ENCODE measurements at regions not wholly inside any gene's neighbourhood (a gene's known extent, or its start where the extent isn't known, plus 50 kb on each side); places are given as distances from the start of the nearest gene placed in this dataset.

DNA sequence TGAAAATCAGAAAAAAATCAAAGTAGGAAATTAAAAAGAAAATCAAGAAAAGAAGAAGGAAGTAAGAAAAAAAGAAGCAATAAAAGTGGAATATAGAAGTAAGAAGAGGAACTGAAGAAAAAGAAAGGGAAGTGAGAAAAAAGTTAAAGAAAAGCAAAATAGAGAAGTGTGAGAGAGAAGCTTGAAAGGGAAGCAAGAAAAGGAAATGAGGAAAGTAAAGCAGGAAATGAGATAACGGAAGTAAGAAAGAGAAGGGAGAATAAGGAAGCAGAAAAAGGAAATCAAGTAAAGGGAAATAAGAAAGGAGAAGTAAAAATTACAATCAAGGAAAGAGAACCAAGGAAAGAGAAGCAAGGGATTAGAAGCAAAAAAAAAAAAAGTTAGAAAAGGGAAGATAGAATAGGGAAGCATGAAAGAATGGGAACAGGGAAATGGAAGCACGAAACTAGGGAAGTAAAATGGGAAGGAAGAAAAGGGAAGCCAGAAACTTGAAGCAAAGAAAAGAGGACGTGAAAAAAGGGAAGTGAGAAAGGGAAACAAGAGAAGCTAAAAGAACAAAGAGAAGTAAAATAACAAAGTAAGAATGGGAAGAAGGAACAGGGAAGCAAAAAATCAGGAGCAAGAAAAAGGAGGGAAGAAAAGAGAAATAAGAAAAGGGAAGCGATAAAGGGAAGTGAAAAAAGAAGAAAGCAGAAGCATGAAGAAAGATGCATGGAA is 243.3 kb upstream of the NCKAP5 start:
- DNase-seq (ENCODE audit: low read depth in 2 of 2) = no peak

- no peak for DNase-seq (ENCODE audit: low read depth in 2 of 2)
Observed at GRCh38 chr2:133812826-133813617, 244.8 kb upstream of the NCKAP5 start.

DNA sequence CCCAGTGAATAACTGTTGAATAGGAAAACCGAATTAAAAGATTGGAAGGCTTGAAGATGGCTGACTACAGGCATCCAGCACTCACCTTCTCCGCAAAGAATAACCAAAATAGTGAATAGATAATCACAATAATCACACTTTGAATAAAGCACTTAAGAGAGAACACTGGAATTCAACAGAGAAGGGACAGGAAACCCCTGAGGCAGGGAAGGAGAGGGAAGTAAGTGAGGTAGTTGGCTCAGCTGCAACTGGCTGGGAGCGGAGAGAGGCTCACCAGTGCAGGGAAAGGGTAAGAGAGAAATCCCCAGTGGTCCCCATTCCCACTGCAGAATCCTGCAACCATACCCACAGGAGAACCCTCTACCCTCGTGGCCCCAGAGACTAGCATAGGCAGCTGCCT is 246.6 kb upstream of the NCKAP5 start:
- no peak for DNase-seq (ENCODE audit: low read depth in 2 of 2)

DNA sequence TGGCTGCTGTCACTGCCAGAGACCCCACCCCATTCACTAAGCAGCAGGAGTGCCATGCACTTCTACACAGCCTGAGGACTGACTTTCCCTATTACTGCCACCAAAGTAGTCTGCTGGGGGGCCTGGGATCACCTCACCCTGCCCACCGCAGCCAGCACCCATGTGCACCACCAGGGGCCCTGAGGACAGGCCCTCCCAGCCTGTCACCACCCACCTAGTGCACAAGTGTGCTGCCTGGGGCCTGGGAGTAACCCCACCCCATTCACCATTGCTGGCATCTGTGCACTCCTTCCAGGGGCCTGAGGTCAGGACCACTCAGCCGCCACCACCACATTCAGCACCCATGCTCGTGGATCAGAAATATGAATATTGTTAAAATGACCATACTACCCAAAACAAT is 247.8 kb upstream of the NCKAP5 start:
- no peak for DNase-seq (ENCODE audit: low read depth in 2 of 2)

DNA sequence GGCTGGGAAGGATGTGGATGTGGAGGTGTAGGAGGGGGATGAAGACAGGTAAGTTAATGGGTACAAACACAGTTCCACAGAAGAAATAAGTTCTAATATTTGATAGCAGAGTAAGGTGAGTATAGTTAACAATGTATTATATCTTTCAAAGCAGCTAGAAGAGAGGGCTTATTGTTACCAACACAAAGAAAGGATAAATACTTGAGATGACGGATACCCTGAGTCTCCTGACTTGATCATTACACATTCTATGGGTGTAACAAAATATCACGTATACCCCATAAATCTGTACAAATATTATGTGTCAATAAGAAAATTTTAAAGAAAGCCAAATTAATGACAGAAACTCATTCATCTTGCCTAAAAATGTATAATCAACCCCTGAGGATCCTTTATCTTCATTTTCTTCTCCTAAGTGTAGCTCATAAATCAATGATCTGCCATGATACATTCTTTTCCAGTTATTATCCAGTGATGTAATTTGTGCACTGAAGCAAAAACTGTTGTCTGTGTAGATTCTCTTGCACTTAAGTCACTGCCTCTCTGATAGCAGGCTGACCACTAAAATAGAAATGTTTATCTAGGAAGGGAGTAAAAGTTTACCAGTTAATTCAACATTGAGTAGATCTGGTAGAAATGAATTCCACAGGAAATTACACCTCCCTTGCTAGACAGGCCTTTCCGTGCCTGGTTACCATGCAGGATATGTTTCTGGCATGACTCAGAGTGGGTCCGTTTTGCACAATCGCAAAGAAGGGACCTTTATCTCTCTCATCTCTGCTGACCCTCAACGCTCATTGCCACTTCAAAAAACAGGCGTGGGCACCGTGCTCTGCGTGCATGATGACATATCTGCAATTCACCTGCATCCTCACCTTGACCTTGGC is 249.7 kb upstream of the NCKAP5 start:
- DNase-seq (ENCODE audit: low read depth in 2 of 2) = no peak

GRCh38 chr2:133818661-133819060 is 250.4 kb upstream of the NCKAP5 start:
- no peak for DNase-seq (ENCODE audit: low read depth in 2 of 2)

DNA sequence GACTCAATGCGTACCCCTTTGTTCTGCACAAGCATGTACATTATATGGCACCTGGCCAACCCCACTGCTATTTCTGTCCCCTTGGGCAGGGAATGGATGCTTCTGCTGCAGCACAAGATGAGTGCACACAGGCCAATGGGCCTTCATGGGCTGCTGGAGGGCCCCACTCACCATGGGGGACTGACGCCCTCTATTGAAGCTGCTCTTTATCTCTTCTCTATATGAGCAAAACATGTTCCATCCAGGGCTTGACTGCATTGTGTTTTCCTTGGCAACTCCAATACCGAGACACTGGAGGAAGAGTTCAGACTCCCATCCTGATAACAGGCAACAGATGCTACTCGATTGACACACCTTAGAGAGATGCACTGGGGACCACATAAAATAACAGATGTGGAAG is 251.6 kb upstream of the NCKAP5 start:
- no peak for DNase-seq (ENCODE audit: low read depth in 2 of 2)

DNA sequence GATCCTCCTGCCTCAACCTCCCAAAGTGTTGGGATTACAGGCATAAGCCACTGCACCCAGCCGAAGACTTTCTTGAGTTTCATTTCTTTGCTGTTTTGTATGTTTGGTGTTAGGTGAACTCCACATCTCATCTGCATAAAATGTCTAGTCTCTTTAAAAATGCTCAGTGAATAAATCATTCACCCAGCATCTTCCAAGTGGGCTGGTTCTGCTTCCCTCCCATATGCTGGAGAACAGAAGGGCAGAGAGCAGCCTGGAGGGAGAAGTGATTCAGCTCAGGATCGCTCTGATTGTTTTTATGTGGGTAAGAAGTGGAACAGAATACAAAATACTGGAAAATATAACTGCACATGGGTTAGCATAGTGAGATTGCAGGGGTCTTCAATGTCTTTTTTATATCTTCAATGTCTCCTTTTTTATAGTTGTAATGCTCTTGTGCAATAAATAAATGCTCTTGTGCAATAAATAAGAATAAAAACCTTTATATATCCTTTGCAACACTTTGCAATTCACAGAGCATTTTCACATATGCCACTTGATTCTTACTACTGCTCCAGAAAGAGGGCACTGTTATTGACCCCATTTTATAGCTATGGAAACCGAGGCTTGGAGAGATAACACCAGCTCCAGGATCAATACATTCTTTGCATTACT is 253.0 kb upstream of the NCKAP5 start:
- no peak for DNase-seq (ENCODE audit: low read depth in 2 of 2)

DNA sequence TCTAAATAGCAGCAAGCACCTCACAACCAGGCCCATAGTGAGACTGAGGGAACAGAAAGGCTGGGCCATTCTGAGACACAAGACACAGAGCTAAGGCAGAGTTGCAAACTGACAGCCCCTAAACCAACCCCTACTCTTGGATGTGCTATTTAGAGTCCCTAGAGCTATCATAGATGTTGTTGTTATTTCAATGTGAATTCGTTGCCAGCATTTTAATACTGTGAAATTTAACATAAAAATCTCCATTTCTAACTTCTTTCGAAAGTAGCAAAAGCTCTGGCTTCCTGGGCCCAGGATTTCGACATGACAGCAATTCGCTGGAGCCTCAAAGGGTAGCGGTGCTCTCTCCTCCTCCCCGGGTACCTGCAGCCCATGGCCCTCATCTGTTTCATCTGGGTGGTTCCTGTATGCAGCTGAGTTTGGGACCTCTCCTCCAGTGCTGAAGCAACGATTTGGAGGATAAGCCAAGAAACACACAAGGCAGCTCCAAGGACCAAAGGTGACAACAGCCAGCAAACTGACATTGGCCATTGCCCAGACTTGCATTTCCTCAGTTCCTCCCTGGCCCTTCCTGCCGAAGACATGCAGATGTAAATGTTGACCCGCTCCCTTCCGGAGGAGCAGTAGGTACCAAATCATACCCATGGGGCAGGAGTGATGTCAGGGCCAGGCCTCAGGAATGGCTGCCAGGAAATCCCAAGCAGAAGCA is 254.4 kb upstream of the NCKAP5 start:
- DNase-seq (ENCODE audit: low read depth in 2 of 2) = no peak

- no peak for DNase-seq (ENCODE audit: low read depth in 2 of 2)
Observed at GRCh38 chr2:133823226-133823550, 254.9 kb upstream of the NCKAP5 start.

DNA sequence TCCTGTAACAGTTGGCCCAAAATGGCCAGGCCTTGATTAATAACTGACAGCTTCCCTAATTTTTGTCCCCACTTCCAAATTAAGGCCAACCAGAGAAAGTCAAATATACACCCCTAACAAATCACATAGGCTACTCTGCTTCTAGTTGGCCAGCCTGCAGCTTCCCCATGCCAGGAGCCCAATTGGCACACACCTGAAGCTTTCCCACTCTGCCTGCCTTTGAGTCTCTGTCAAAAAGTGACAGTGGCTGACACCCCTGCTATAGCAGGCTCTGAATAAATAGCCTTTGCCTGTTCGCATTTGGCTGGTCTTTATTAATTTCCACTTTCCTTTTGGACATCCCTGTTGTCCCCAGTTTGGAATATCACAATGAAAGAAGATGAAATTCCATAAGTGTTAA is 256.6 kb upstream of the NCKAP5 start:
- no peak for DNase-seq (ENCODE audit: low read depth in 2 of 2)

DNA sequence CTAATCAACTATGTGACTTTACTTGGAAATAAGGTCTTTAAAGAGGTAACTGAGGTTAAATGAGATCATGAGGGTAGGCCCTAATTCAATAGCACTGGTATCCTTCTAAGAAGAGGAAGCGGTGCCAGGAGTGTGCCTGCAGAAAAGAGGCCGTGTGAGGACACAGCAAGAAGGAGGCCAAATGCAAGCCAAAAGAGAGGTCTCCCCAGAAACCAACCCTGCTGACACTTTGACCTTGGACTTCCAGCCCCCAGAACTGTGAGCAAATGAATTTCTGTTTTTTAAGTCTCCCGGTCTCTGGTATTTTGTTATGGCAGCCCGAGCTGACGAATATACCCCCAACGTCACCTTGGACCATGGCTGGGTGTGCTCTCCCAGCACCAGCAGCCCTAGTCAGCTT is 257.5 kb upstream of the NCKAP5 start:
- DNase-seq (ENCODE audit: low read depth in 2 of 2) = no peak

DNA sequence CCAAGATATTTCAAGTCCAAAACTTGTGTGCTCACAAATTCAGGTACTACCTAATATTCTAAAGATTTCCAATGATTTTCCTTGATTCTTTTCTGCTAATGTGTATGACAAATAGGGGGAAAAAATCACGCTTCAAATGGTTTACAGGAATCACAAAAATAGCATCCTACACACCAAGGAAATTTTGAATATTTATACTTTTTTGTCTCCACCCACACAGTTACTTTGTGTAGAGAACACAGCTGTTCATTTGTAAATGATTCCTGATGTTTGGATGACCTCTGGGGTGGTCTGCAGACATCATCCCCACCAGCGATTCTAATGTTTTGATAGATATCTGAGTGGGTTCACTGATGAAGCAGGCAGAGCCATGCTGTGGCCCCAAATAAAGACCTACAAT is 260.6 kb upstream of the NCKAP5 start:
- no peak for DNase-seq (ENCODE audit: low read depth in 2 of 2)

GRCh38 chr2:133829450-133830020 is 261.3 kb upstream of the NCKAP5 start:
- DNase-seq (ENCODE audit: low read depth in 2 of 2) = no peak

GRCh38 chr2:133833746-133834145 is 265.5 kb upstream of the NCKAP5 start:
- no peak for DNase-seq (ENCODE audit: low read depth in 2 of 2)

DNA sequence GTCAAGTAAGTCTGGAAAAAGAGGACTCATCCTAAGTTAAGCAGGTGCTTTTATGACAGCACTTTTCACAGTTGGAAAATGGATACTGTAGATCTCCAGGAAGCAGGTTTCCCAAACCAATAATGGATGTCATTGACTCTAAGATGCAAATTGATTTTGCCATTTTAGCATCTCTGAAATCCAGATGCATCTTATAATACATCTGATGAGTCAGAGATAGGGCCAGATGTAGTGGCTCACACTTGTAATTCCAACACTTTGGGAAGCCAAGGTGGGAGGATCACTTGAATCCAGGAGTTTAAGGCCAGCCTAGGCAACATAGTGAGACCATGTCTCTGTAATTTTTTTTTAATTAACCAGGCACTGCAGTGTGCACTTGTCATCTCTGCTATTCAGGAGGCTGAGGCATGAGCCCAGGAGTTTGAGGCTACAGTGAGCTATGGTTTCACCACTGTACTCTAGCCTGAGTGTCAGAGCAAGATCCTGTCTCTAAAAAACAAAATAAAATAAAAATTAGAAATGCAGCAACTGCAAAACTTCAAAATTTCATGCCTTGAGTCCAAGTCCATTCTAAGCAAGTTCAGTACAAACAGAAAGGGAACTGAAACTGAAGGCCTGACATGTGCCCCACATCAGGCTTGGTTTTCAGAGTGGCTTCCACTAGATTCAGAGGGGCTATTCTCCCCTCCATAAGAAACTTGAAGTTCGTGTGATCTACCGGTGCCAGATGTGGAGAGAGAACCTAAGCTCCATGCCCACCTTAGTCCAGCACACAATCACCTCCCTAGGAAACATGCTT is 267.8 kb upstream of the NCKAP5 start:
- DNase-seq (ENCODE audit: low read depth in 2 of 2) = no peak

GRCh38 chr2:133836691-133837345 is 268.6 kb upstream of the NCKAP5 start:
- no peak for DNase-seq (ENCODE audit: low read depth in 2 of 2)

- no peak for DNase-seq (ENCODE audit: low read depth in 2 of 2)
Observed at GRCh38 chr2:133837441-133838094, 269.3 kb upstream of the NCKAP5 start.

Measured in stimulated activated CD8-positive, alpha-beta memory T cell treated with anti-CD3 and anti-CD28 coated beads, Interleukin-15, amount 100 ng/mL, for 48 hours (primary cell).